ENCODE measurements at regions not wholly inside any gene's neighbourhood (a gene's known extent, or its start where the extent isn't known, plus 50 kb on each side); places are given as distances from the start of the nearest gene placed in this dataset.

DNA sequence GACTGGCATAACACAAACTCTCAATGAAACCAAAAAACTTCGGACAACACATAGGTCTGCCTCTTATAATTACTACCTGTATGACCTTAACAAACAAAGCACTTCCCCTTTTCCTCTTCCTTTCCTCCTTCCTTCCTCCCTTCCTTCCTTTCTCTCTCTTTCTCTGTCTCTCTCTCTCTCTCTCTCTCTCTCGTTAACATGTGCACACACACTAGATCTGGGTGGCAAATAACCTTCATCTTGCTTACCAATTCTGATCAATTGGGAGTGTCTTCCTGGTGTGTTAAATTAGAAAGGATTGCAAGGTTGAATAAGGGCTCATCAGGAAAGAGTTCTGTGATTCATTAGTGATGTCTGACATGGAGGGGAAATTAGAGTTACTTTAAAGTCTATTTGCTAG is 307.8 kb upstream of the PRKD1 start:
- TF ChIP-seq RAD21 (IDR thresholded peaks at IDR 0.05; ENCODE audit: low read depth) (no peak), ZBTB7A (IDR thresholded peaks at IDR 0.05; ENCODE audit: low read depth) (no peak), NFIC (IDR thresholded peaks at IDR 0.05) (no peak), CEBPB (IDR thresholded peaks at IDR 0.05) (no peak), CREB1 (IDR thresholded peaks at IDR 0.05; ENCODE audit: low read depth) (no peak), YY1 (IDR thresholded peaks at IDR 0.05; ENCODE audit: low read depth) (no peak), EP300 (IDR thresholded peaks at IDR 0.05; ENCODE audit: borderline replicate concordance) (no peak), EGR1 (IDR thresholded peaks at IDR 0.05) (no peak)
- TF ChIP-seq, protein P1, sequence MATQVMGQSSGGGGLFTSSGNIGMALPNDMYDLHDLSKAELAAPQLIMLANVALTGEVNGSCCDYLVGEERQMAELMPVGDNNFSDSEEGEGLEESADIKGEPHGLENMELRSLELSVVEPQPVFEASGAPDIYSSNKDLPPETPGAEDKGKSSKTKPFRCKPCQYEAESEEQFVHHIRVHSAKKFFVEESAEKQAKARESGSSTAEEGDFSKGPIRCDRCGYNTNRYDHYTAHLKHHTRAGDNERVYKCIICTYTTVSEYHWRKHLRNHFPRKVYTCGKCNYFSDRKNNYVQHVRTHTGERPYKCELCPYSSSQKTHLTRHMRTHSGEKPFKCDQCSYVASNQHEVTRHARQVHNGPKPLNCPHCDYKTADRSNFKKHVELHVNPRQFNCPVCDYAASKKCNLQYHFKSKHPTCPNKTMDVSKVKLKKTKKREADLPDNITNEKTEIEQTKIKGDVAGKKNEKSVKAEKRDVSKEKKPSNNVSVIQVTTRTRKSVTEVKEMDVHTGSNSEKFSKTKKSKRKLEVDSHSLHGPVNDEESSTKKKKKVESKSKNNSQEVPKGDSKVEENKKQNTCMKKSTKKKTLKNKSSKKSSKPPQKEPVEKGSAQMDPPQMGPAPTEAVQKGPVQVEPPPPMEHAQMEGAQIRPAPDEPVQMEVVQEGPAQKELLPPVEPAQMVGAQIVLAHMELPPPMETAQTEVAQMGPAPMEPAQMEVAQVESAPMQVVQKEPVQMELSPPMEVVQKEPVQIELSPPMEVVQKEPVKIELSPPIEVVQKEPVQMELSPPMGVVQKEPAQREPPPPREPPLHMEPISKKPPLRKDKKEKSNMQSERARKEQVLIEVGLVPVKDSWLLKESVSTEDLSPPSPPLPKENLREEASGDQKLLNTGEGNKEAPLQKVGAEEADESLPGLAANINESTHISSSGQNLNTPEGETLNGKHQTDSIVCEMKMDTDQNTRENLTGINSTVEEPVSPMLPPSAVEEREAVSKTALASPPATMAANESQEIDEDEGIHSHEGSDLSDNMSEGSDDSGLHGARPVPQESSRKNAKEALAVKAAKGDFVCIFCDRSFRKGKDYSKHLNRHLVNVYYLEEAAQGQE (IDR thresholded peaks at IDR 0.05; ENCODE audit: low read depth) = no peak
- TF ChIP-seq, protein P2, sequence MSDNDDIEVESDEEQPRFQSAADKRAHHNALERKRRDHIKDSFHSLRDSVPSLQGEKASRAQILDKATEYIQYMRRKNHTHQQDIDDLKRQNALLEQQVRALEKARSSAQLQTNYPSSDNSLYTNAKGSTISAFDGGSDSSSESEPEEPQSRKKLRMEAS (IDR thresholded peaks at IDR 0.05) = no peak
